ENCODE measurements at regions not wholly inside any gene's neighbourhood (a gene's known extent, or its start where the extent isn't known, plus 50 kb on each side); places are given as distances from the start of the nearest gene placed in this dataset.

DNA sequence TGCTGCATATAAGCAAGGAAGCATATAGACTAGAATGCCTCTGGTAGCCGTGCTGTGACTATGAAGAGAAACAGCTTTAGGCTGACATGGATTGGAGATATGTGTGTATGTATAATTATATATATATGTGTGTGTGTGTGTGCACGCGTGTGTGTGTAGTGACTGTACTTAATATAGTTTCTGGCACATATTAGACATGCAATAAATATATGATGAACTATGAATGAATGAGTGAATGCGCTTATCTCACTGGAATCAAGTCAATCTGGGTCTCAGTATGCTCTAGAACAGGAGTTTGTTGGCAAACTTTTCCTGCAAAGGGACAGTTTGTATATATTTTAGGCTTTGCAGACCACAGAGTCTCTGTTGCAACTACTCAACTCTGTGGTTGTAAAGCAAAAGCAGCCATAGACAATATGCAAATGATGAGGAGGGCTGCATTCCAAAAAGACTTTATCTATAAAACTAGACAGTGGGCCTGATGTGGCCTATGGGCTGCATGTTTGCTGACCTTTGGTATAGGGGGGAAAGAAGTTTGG, 482.9 kb upstream of the USP24 start:
- intact Hi-C loops (cut with micrococcal nuclease): no loop called here
- H3K9me3 Mint-ChIP-seq: no peaks in the 10 kb centered on the region
- no peak overlapping the region for H3K27ac Mint-ChIP-seq
- no peaks in the 10 kb centered on the region for H3K4me1 Mint-ChIP-seq (ENCODE audit: low read depth)
- H3K36me3 Mint-ChIP-seq (ENCODE audit: low read depth): no peaks in the 10 kb centered on the region
- H3K4me3 Mint-ChIP-seq: no peak overlapping the region
- no peaks in the 10 kb centered on the region for H3K27me3 Mint-ChIP-seq (ENCODE audit: insufficient read depth)
- DNase-seq (ENCODE audit: low spot score): no peak

DNA sequence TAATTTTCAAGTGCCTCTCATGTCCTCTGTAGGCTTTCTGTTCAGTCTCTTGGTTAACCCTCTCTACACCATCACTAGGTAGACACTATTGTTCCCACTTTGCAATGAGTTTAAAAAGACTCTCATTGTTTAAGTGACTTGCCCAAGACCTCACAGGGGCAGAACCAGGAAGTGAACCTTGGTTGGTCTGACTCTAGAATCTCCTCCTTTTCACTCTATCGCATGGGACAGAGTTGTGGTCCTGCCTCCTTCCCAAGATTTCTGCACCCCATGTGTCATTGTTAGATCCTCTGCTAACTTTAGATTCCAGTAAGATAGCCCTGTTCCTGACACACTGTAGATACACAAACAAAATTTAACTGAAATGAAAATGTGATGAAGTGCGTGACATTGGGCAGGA, 481.7 kb upstream of the USP24 start:
- H3K27ac Mint-ChIP-seq: no peak overlapping the region

DNA sequence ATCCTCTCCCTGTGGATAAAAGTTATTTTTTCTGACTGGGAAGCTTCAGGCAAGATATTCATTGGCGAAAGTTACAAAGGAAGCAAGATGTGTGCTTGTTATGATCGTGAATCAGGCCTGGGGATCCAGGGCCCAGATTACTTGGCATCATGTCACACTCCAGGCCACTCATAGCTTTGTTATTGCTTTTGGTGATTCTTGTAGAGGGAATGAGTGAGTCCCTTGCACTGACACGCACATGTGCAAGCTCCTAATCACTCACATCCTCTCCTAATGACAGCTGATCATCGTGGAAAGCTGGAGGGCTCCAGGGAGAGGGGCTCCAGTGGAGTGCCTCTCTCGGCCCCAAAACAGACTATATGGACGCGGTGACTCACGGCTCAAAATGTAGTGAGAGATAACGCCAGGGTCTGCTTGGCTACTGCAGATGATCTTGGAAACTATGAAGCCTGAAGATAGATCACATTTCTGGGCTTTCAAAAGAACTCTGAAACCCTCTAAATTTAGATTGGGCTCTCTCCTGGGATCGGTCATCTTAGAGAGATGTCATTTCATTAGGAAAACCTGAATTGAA, 481.1 kb upstream of the USP24 start:
- no peaks in the 10 kb centered on the region for H3K36me3 Mint-ChIP-seq (ENCODE audit: low read depth)
- no peak for DNase-seq (ENCODE audit: low spot score)
- H3K9me3 Mint-ChIP-seq: no peaks in the 10 kb centered on the region
- H3K27me3 Mint-ChIP-seq (ENCODE audit: insufficient read depth): no peaks in the 10 kb centered on the region
- intact Hi-C loops (cut with micrococcal nuclease): no loop called here
- H3K4me3 Mint-ChIP-seq: no peak overlapping the region
- no peak overlapping the region for H3K27ac Mint-ChIP-seq
- H3K4me1 Mint-ChIP-seq (ENCODE audit: low read depth): no peaks in the 10 kb centered on the region

More for the DNA sequence above, 481.7 kb upstream of the USP24 start:
- Mint-ChIP-seq H3K9me3 (no peaks in the 10 kb centered on the region), H3K36me3 (ENCODE audit: low read depth) (no peaks in the 10 kb centered on the region), H3K4me1 (ENCODE audit: low read depth) (no peaks in the 10 kb centered on the region), H3K27me3 (ENCODE audit: insufficient read depth) (no peaks in the 10 kb centered on the region), H3K4me3 (no peak overlapping the region)
- intact Hi-C loops (cut with micrococcal nuclease): no loop called here
- DNase-seq (ENCODE audit: low spot score): no peak

DNA sequence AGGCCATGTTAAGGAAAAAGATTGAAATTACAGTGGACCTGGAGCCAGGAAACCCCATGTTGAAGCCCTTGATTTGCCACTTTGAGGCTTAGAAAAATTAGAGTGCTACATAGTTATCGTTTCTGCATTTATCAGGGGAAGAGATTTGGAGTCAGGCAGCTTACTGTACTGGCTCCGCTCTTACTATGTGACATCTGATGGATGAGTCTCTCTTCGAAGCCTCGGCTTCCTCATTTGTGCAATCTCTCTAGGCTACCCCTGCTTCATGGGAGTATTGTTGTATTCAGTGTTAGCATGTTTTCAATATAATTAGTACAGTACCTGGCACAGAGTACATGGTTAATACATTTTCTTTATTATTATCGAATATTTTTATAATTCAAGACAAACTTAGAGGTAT, 480.4 kb upstream of the USP24 start:
- no peaks in the 10 kb centered on the region for H3K36me3 Mint-ChIP-seq (ENCODE audit: low read depth)
- intact Hi-C loops (cut with micrococcal nuclease): no loop called here
- no peaks in the 10 kb centered on the region for H3K27me3 Mint-ChIP-seq (ENCODE audit: insufficient read depth)
- no peak overlapping the region for H3K27ac Mint-ChIP-seq
- no peak for DNase-seq (ENCODE audit: low spot score)
- no peak overlapping the region for H3K4me3 Mint-ChIP-seq
- no peaks in the 10 kb centered on the region for H3K9me3 Mint-ChIP-seq
- no peaks in the 10 kb centered on the region for H3K4me1 Mint-ChIP-seq (ENCODE audit: low read depth)

DNA sequence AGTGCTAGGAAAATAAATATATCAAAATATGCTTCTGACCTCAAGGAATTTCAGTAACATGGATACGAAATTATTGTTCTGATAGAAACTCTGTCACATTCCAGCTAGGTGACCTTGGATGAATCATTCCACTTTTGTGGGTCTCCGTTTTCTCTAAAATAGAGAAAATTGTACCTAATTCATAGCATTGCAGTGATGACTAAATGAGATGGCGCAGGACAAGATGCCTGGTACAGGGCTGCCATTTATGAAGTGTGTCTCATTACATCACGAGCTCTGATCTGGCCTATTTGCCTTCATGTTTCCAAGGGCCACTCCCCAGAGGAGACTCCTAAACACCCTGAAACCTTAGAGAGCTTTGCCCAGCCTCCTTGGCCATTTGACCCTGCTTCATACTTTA, 480.0 kb upstream of the USP24 start:
- Mint-ChIP-seq H3K4me1 (ENCODE audit: low read depth) (no peaks in the 10 kb centered on the region), H3K27ac (no peak overlapping the region), H3K4me3 (no peak overlapping the region), H3K27me3 (ENCODE audit: insufficient read depth) (no peaks in the 10 kb centered on the region), H3K36me3 (ENCODE audit: low read depth) (no peaks in the 10 kb centered on the region), H3K9me3 (no peaks in the 10 kb centered on the region)
- intact Hi-C loops (cut with micrococcal nuclease): no loop called here
- DNase-seq (ENCODE audit: low spot score): no peak

DNA sequence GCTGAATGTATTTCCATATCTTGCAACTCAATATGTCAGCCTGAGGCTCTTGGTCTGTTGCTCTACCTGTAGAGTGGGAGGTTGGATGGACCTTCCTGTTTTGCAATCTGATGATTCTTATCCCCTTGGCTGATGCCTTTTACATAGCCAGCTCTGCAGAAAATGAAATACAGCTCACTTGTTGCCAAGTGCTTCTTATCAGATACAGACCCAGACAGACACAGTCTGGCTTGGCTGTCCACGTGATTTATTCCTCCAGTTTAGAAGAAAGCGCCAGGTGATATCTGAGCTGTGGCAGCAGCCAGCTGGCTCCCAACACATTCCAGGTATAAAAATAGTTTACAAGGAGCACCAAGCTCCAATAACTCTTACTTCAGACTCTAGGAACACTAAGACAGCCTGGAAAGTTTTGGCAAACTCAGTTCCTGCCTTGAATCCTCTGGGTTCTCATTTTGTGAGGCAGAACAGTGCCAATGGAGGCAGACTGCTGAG, 479.2 kb upstream of the USP24 start:
- intact Hi-C loops (cut with micrococcal nuclease): no loop called here
- no peak overlapping the region for H3K27ac Mint-ChIP-seq
- no peak for DNase-seq (ENCODE audit: low spot score)
- no peaks in the 10 kb centered on the region for H3K9me3 Mint-ChIP-seq
- no peaks in the 10 kb centered on the region for H3K4me1 Mint-ChIP-seq (ENCODE audit: low read depth)
- no peak overlapping the region for H3K4me3 Mint-ChIP-seq
- no peaks in the 10 kb centered on the region for H3K27me3 Mint-ChIP-seq (ENCODE audit: insufficient read depth)
- no peaks in the 10 kb centered on the region for H3K36me3 Mint-ChIP-seq (ENCODE audit: low read depth)

DNA sequence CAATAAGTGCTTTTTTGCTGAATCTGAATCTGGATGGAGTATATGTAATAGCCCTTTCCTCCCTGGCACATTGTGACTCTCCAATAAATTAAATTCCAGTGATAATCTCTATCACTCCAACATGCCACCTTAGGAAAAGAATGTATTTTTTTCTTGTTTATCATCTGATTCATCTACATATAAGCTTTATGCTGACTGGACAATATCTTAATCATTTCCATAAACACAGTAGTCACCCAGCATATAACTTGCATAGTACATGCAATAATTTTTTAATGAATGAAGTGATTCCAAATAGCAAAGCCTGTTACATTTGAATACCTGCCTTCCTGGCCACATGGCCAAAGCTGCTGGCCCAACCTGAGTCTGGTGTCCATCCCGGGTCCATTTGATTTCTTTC, 477.6 kb upstream of the USP24 start:
- H3K4me1 Mint-ChIP-seq (ENCODE audit: low read depth): no peaks in the 10 kb centered on the region
- no peak overlapping the region for H3K4me3 Mint-ChIP-seq
- no peak overlapping the region for H3K27ac Mint-ChIP-seq
- H3K27me3 Mint-ChIP-seq (ENCODE audit: insufficient read depth): no peaks in the 10 kb centered on the region
- intact Hi-C loops (cut with micrococcal nuclease): no loop called here
- no peak for DNase-seq (ENCODE audit: low spot score)
- no peaks in the 10 kb centered on the region for H3K36me3 Mint-ChIP-seq (ENCODE audit: low read depth)
- no peaks in the 10 kb centered on the region for H3K9me3 Mint-ChIP-seq

DNA sequence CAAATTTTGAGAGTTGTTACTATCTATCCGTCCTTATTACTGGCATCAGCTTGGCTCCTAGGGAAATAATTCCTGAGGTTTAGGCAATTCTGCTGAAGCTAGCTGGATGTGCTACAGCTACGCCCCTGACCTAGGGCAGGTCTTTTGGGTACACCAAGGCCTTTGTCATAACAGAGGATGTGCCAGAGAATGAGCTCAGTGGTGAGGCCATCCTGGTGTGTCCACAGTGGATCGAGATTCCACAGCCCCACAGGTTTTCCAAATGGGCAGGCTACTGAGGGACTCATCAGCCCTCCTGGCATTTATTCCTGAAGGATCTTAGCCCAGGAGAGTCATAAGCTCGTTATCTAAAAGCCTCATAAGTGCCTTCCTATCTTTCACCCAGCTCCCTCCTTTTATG, 475.2 kb upstream of the USP24 start:
- no peaks in the 10 kb centered on the region for H3K4me1 Mint-ChIP-seq (ENCODE audit: low read depth)
- H3K27me3 Mint-ChIP-seq (ENCODE audit: insufficient read depth): peaks cover 1% of the 10 kb centered on the region
- no peak for DNase-seq (ENCODE audit: low spot score)
- H3K27ac Mint-ChIP-seq: no peak overlapping the region
- no peaks in the 10 kb centered on the region for H3K36me3 Mint-ChIP-seq (ENCODE audit: low read depth)
- intact Hi-C loops (cut with micrococcal nuclease): no loop called here
- no peak overlapping the region for H3K4me3 Mint-ChIP-seq
- no peaks in the 10 kb centered on the region for H3K9me3 Mint-ChIP-seq

DNA sequence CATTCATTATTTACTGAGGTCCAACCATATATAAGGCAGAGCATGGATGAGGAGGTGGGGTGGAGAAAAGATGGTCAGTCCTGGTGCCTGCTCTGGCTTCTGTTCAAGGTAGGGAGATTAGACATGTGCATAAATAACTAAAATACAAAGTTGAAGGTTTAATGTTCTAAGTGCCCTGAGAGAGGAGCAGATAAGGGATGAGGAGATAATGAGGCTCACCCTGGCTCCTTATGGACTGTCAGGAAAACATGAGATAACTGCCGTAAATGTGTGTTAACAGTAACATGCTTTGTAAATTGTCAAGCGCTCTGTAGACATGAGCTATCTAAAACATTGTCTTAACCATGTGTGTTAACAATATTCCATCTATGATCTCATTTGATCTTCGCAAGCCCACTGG, 474.6 kb upstream of the USP24 start:
- Mint-ChIP-seq H3K4me1 (ENCODE audit: low read depth) (no peaks in the 10 kb centered on the region), H3K27me3 (ENCODE audit: insufficient read depth) (peaks cover 1% of the 10 kb centered on the region), H3K4me3 (no peak overlapping the region), H3K9me3 (no peaks in the 10 kb centered on the region), H3K36me3 (ENCODE audit: low read depth) (no peaks in the 10 kb centered on the region), H3K27ac (no peak overlapping the region)
- intact Hi-C loops (cut with micrococcal nuclease): no loop called here
- no peak for DNase-seq (ENCODE audit: low spot score)

DNA sequence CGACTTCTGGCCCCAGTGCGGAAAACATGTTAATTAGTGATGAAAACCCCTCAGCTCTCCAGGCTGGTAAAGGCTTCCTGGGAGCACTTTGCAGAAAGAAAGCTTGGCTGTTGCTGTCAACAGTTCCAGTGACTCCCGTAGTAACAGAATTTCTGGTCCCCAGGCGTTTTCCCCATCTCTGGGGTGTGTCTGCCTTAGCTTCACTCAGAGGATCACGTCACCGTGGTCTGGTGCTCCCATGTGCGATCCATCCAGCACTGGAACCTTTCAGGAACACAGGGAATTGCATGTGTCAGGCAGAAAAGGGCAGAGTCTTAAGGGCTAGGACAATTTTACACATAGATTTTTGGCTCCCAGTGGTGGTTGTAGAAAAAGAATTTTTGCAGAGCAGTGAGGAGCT, 470.4 kb upstream of the USP24 start:
- H3K27me3 Mint-ChIP-seq (ENCODE audit: insufficient read depth): peaks cover 1% of the 10 kb centered on the region
- no peak overlapping the region for H3K4me3 Mint-ChIP-seq
- intact Hi-C loops (cut with micrococcal nuclease): no loop called here

DNA sequence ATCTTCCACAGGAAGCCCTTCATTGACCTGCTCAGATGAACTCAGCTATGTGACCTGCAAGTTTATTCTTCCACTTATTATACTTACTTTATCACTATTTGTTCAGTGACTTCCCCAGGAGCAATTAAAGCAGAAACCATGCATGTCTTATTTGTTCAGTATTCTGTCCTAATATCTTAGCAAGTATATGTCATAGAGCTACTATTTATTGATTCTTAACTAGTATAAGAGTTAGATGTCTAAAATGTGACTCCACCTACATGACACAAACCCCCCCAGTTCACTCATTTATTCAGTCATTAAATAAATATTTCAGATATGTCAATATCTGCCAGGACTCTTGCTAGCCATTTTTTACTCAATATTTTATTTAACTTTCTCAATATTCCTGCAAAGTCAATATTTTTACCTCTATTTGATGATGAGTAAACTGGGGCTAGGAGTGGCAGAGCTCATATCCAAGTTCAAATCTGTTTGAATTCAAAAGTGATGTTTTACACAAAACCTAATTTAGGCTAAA, 469.0 kb upstream of the USP24 start:
- H3K27me3 Mint-ChIP-seq (ENCODE audit: insufficient read depth): peaks cover 1% of the 10 kb centered on the region
- no peaks in the 10 kb centered on the region for H3K9me3 Mint-ChIP-seq
- H3K27ac Mint-ChIP-seq: no peak overlapping the region
- DNase-seq (ENCODE audit: low spot score): no peak
- no peak overlapping the region for H3K4me3 Mint-ChIP-seq
- H3K36me3 Mint-ChIP-seq (ENCODE audit: low read depth): no peaks in the 10 kb centered on the region
- intact Hi-C loops (cut with micrococcal nuclease): no loop called here
- H3K4me1 Mint-ChIP-seq (ENCODE audit: low read depth): no peaks in the 10 kb centered on the region

More for the DNA sequence above, 470.4 kb upstream of the USP24 start:
- no peak for DNase-seq (ENCODE audit: low spot score)
- Mint-ChIP-seq H3K27ac (no peak overlapping the region), H3K36me3 (ENCODE audit: low read depth) (no peaks in the 10 kb centered on the region), H3K9me3 (no peaks in the 10 kb centered on the region), H3K4me1 (ENCODE audit: low read depth) (no peaks in the 10 kb centered on the region)

DNA sequence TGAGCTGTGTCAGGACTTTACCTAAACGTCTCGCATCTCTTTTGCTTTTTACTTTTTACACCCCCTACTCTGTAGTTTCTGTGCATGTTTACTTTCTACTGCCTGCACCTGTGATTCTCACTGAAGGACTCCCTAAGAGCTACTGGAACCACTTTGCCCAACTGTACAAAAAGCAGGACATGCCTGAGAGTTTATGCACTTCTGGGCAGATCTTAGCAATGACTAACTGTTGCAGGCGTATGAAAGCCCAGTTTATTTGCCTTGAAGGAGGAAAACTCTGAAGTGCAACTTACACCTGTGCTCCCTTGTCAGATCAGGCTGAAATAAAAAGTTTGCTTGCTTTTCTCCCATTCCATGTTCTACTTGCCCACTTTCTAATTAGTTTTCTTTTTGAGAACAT, 467.0 kb upstream of the USP24 start:
- no peaks in the 10 kb centered on the region for H3K36me3 Mint-ChIP-seq (ENCODE audit: low read depth)
- intact Hi-C loops (cut with micrococcal nuclease): no loop called here
- no peaks in the 10 kb centered on the region for H3K4me1 Mint-ChIP-seq (ENCODE audit: low read depth)
- no peak overlapping the region for H3K4me3 Mint-ChIP-seq
- H3K27me3 Mint-ChIP-seq (ENCODE audit: insufficient read depth): no peaks in the 10 kb centered on the region
- no peaks in the 10 kb centered on the region for H3K9me3 Mint-ChIP-seq
- DNase-seq (ENCODE audit: low spot score): no peak
- no peak overlapping the region for H3K27ac Mint-ChIP-seq

DNA sequence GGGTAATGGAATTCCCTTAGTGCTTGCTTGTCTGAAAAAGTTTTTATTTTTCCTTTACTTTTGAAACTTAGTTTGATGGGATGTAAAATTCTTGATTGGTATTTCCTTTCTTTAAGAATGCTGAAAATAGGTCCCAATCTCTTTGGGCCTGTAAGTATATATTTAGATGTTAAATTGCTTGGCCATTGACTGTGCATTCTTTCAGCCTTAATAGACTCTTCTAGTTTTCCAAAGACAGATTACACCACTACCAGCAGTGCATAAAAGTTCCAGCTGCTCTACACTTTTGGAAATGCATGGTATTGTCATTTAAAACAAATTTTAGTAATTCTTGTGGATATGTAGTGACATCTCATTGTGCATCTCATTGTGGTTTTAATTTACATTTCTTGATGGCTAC, 464.8 kb upstream of the USP24 start:
- no peaks in the 10 kb centered on the region for H3K4me1 Mint-ChIP-seq (ENCODE audit: low read depth)
- H3K4me3 Mint-ChIP-seq: no peak overlapping the region
- no peak overlapping the region for H3K27ac Mint-ChIP-seq
- no peak for DNase-seq (ENCODE audit: low spot score)
- H3K27me3 Mint-ChIP-seq (ENCODE audit: insufficient read depth): no peaks in the 10 kb centered on the region
- intact Hi-C loops (cut with micrococcal nuclease): no loop called here
- H3K36me3 Mint-ChIP-seq (ENCODE audit: low read depth): no peaks in the 10 kb centered on the region
- H3K9me3 Mint-ChIP-seq: no peaks in the 10 kb centered on the region

DNA sequence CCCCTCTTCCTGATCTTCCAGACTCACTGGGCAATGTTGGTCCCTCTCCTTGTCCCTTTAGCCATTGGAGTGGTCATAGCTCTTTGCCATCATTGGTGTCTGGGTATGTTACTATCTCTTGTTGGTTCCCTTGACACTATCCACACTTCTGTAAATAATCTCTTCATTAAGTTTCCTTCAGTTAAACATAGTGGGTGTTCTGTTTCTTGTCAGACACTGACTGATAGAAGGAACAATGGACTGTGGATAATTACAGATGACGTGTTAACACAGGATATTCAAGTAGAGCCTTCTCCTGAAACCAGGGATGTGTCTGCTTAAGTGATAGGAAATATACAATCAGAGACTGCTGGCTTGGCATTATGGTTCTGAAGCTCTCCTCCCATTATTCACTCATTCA, 458.3 kb upstream of the USP24 start:
- no peak for DNase-seq (ENCODE audit: low spot score)
- Mint-ChIP-seq H3K4me1 (ENCODE audit: low read depth) (no peaks in the 10 kb centered on the region), H3K9me3 (no peaks in the 10 kb centered on the region), H3K36me3 (ENCODE audit: low read depth) (no peaks in the 10 kb centered on the region), H3K27me3 (ENCODE audit: insufficient read depth) (no peaks in the 10 kb centered on the region), H3K27ac (no peak overlapping the region), H3K4me3 (no peak overlapping the region)
- intact Hi-C loops (cut with micrococcal nuclease): no loop called here
